ENCODE measurements at regions not wholly inside any gene's neighbourhood (a gene's known extent, or its start where the extent isn't known, plus 50 kb on each side); places are given as distances from the start of the nearest gene placed in this dataset.

DNA sequence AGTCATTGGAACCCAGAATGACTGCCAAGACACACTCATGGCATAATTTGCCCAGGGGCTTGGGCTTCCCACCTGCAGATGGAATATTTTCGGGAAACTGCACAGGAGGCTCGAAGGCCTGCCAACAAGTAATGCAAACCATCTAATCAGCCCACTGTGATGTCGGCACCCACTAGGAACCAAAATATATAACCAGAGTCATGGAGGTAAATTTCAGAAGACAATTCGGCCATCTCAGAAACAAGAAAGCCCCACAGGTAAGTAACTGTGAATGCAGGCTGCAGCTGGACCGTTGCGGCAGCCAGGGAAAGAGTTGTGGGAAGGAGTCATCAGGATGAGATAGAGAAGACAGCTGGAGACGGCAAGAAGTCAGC lies 264.4 kb downstream of the SYK start (continued):
- no peak for TF ChIP-seq RCOR1 (IDR thresholded peaks at IDR 0.05; ENCODE audit: low read length)
- TF ChIP-seq EZH2phosphoT487 (IDR thresholded peaks at IDR 0.05; ENCODE audit: borderline replicate concordance, low read depth), result no peak
- TF ChIP-seq SIN3A (IDR thresholded peaks at IDR 0.05; ENCODE audit: borderline replicate concordance, low read depth, low read length), result no peak

DNA sequence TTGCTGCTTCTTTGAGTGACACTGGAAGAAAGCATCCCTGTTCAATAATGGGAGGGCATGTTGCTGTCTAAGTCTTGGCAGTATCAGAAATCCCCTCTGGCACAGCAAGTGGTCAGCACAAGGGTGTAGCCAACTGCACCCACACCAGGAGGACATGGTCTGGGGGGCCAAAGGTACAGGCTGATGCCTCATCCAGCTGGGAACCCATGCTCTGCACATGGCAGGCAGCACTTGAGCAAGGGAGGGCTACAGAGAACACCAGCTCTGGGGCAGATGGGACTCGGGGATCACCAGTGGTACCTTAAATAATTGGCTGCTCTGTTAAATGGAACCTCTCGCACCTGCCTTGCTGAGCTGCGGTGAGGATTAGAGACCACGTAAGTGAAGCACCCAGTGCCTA lies 265.2 kb downstream of the SYK start:
- WGBS (ENCODE audit: low lambda C conversion rate), result 74% methylated on average over 4 of the region's 4 CpGs

DNA sequence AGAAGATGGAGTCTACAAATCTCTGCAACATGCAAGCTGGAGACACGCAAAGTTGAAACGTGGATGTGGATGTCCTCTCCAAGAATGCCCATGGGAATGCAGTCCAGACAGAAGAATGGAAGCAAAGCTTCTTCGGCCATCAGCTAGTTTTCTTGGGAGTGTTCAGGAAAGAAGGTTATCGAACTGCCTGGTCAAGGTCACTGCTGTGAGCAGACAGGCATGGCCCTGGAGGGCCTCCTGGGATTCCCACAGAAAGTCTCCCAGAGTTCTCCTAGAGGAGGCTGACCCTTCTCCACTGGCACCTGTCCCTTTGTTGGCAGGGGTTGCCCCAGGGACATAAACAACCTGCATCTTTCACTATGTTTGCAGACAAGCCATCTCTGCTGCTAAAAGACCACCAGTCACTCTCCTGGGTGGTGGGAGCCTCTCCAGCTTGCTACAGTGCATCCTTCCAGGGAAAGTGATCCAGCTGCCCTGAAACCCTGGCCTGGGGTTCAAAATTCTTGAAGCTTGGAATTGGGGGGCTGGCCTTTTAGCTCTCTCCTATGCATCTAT lies 265.8 kb downstream of the SYK start:
- H3K9me2 ChIP-seq, result no peaks in the 10 kb centered on the region
- H3K79me2 ChIP-seq (ENCODE audit: insufficient read depth), result no peaks in the 10 kb centered on the region
- TF ChIP-seq MEF2A (IDR thresholded peaks at IDR 0.05; ENCODE audit: borderline replicate concordance, low read depth), result no peak
- TF ChIP-seq, protein P1, sequence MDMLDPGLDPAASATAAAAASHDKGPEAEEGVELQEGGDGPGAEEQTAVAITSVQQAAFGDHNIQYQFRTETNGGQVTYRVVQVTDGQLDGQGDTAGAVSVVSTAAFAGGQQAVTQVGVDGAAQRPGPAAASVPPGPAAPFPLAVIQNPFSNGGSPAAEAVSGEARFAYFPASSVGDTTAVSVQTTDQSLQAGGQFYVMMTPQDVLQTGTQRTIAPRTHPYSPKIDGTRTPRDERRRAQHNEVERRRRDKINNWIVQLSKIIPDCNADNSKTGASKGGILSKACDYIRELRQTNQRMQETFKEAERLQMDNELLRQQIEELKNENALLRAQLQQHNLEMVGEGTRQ (IDR thresholded peaks at IDR 0.05; ENCODE audit: borderline replicate concordance, low read depth, low read length), result no peak
- no peak for TF ChIP-seq RCOR1 (IDR thresholded peaks at IDR 0.05; ENCODE audit: low read length)
- TF ChIP-seq FOXJ3 (CRISPR knock-in tag; IDR thresholded peaks at IDR 0.05), result no peak
- no peak for TF ChIP-seq CHD2 (IDR thresholded peaks at IDR 0.05; ENCODE audit: low read length, partially characterized antibody)
- TF ChIP-seq, protein P2, sequence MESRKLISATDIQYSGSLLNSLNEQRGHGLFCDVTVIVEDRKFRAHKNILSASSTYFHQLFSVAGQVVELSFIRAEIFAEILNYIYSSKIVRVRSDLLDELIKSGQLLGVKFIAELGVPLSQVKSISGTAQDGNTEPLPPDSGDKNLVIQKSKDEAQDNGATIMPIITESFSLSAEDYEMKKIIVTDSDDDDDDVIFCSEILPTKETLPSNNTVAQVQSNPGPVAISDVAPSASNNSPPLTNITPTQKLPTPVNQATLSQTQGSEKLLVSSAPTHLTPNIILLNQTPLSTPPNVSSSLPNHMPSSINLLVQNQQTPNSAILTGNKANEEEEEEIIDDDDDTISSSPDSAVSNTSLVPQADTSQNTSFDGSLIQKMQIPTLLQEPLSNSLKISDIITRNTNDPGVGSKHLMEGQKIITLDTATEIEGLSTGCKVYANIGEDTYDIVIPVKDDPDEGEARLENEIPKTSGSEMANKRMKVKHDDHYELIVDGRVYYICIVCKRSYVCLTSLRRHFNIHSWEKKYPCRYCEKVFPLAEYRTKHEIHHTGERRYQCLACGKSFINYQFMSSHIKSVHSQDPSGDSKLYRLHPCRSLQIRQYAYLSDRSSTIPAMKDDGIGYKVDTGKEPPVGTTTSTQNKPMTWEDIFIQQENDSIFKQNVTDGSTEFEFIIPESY (IDR thresholded peaks at IDR 0.05; ENCODE audit: borderline replicate concordance, low read depth), result no peak
- TF ChIP-seq, protein P3, sequence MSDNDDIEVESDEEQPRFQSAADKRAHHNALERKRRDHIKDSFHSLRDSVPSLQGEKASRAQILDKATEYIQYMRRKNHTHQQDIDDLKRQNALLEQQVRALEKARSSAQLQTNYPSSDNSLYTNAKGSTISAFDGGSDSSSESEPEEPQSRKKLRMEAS (IDR thresholded peaks at IDR 0.05; ENCODE audit: low read depth), result no peak
- no peak for TF ChIP-seq JUND (IDR thresholded peaks at IDR 0.05)
- no peak for TF ChIP-seq RAD21 (IDR thresholded peaks at IDR 0.05; ENCODE audit: low read length)
- H3K9me3 ChIP-seq, result no peaks in the 10 kb centered on the region
- H3K27ac ChIP-seq (ENCODE audit: low read depth in 2 of 2, low read length in 1 of 2), result no peak overlapping the region
- H2AFZ ChIP-seq (ENCODE audit: low read depth), result no peak overlapping the region
- H3K9ac ChIP-seq, result no peak overlapping the region
- peaks cover 8 to 10% of the 10 kb centered on the region in 2 experiments; a peak in 2 of 4 replicates for H3K4me1 ChIP-seq (ENCODE audit: control insufficient read depth in 1 of 2, insufficient read depth in 2 of 2, low read depth in 1 of 2, low read length in 1 of 2)
- no peak for DNase-seq
- no peak overlapping the region for H3K4me3 ChIP-seq (ENCODE audit: low read depth in 2 of 2, low read length in 1 of 2)
- peaks cover 4% of the 10 kb centered on the region for H3F3A ChIP-seq (replicated peaks; ENCODE audit: insufficient read depth)
- ChIA-PET CTCF (interaction anchor here (1.1 kb wide), 1 partner anchor 17 kb away, joined by 3 read pairs; no protein-coding TSS in a partner anchor), POLR2A (no interaction called here)
- no peak overlapping the region for H3K4me2 ChIP-seq
- H3K27me3 ChIP-seq (ENCODE audit: insufficient read depth), result no peaks in the 10 kb centered on the region
- no peaks in the 10 kb centered on the region for H3K36me3 ChIP-seq (replicated peaks in 1 of 2; ENCODE audit: control insufficient read depth in 1 of 2, insufficient read depth in 2 of 2, low read length in 1 of 2)
- WGBS (ENCODE audit: low lambda C conversion rate), result 62% methylated on average over 4 of the region's 4 CpGs
- H4K20me1 ChIP-seq (ENCODE audit: insufficient read depth), result no peaks in the 10 kb centered on the region

More for the DNA sequence above, 265.2 kb downstream of the SYK start:
- Histone ChIP-seq H3K4me3 (ENCODE audit: low read depth in 2 of 2, low read length in 1 of 2) (no peak overlapping the region), H3K9me3 (no peaks in the 10 kb centered on the region), H3K9ac (no peak overlapping the region), H3F3A (replicated peaks; ENCODE audit: insufficient read depth) (no peaks in the 10 kb centered on the region), H3K79me2 (ENCODE audit: insufficient read depth) (no peaks in the 10 kb centered on the region), H3K4me2 (no peak overlapping the region), H3K36me3 (replicated peaks in 1 of 2; ENCODE audit: control insufficient read depth in 1 of 2, insufficient read depth in 2 of 2, low read length in 1 of 2) (no peaks in the 10 kb centered on the region), H3K4me1 (ENCODE audit: control insufficient read depth in 1 of 2, insufficient read depth in 2 of 2, low read depth in 1 of 2, low read length in 1 of 2) (peaks cover 3 to 7% of the 10 kb centered on the region in 2 experiments; a peak in 2 of 4 replicates), H3K27ac (ENCODE audit: low read depth in 2 of 2, low read length in 1 of 2) (no peak overlapping the region), H3K9me2 (no peaks in the 10 kb centered on the region), H3K27me3 (ENCODE audit: insufficient read depth) (no peaks in the 10 kb centered on the region), H4K20me1 (ENCODE audit: insufficient read depth) (no peaks in the 10 kb centered on the region), H2AFZ (ENCODE audit: low read depth) (no peak overlapping the region)
- TF ChIP-seq YY1 (IDR thresholded peaks at IDR 0.05; ENCODE audit: low read depth) (no peak), RFX5 (IDR thresholded peaks at IDR 0.05; ENCODE audit: low read length) (no peak), CHD2 (IDR thresholded peaks at IDR 0.05; ENCODE audit: low read length, partially characterized antibody) (no peak)
- TF ChIP-seq, protein P1 (IDR thresholded peaks at IDR 0.05; ENCODE audit: borderline replicate concordance, low read depth, low read length), result no peak
- TF ChIP-seq, protein P2 (IDR thresholded peaks at IDR 0.05; ENCODE audit: borderline replicate concordance, low read depth), result no peak
- POLR2A ChIA-PET, result no interaction called here
- CTCF ChIA-PET, result interaction anchor here (1.1 kb wide), 2 partner anchors 17 to 29 kb away, joined by 3 read pairs; no protein-coding TSS in a partner anchor
- DNase-seq, result no peak
